Panc1 (cell line): ENCODE measurements at regions not wholly inside any gene's neighbourhood (a gene's known extent, or its start where the extent isn't known, plus 50 kb on each side); places are given as distances from the start of the nearest gene placed in this dataset.
"Not testable (repeated sequence)": the region's sequence is repeated elsewhere in the genome, so short reads cannot be mapped to it uniquely, and the experiment has no call there.

Source experiments
- ATAC-seq: fragments of 200-7000 bp; cut with Tn5 transposase; 2 replicates; pipeline ENCODE4 v1.9.1; 2020; ENCODE audit warnings: mild to moderate bottlenecking, moderate library complexity
- BruUV-seq: library from RNA; stranded (reverse); fragments of 400-500 nt; replicated peaks from 2 replicates; lab custom pipeline; 2021; lab: Mats Ljungman, UMichigan
- CTCF ChIA-PET: fragments of 300-600 bp; sonication (Branson Sonifier 250); formaldehyde crosslinking; loops from one replicate; lab custom pipeline; 2022; ENCODE audit warnings: antibody characterized with exemption; lab: Charles Lee
- POLR2A ChIA-PET: fragments of 300-600 bp; sonication (Branson Sonifier 250); formaldehyde crosslinking; loops from one replicate; lab custom pipeline; 2022; ENCODE audit warnings: antibody characterized with exemption; lab: Charles Lee
- DNase-seq: peaks from one replicate; pipeline ENCODE4 v3.0.0-alpha.2; 2010; ENCODE audit warnings: low read depth, low spot score
- H3K27ac ChIP-seq: 2 replicates; pipeline ENCODE4 v1.5.1; 2011; ENCODE audit warnings: mild to moderate bottlenecking, low read length, inconsistent platforms
- H3K27me3 ChIP-seq: fragments of 200-500 bp; sonication (Bioruptor generic); 2 replicates; pipeline ENCODE4 v1.6.0; 2014; ENCODE audit warnings: low read length, inconsistent platforms; ENCODE audit not compliant: control insufficient read depth, insufficient read depth
- H3K36me3 ChIP-seq: fragments of 200-500 bp; sonication (Bioruptor generic); 2 replicates; pipeline ENCODE4 v1.5.1; 2014; ENCODE audit warnings: inconsistent platforms, mild to moderate bottlenecking, low read length, moderate library complexity; ENCODE audit not compliant: control insufficient read depth, insufficient read depth
- H3K4me1 ChIP-seq: 2 replicates; pipeline ENCODE4 v1.5.1; 2011; ENCODE audit warnings: inconsistent platforms, mild to moderate bottlenecking, low read length, moderate library complexity; ENCODE audit not compliant: control insufficient read depth, insufficient read depth
- H3K4me3 ChIP-seq, 2 experiments: 2 replicates each; pipeline ENCODE4 v1.5.1; 2011 to 2012; ENCODE audit warnings: low read depth in 2 of 2, low read length in 2 of 2, mild to moderate bottlenecking in 2 of 2, inconsistent platforms in 1 of 2, moderate library complexity in 1 of 2
- H3K9me3 ChIP-seq: fragments of 200-500 bp; sonication (Bioruptor generic); 2 replicates; pipeline ENCODE4 v1.5.1; 2014; ENCODE audit warnings: low read depth, mild to moderate bottlenecking, inconsistent platforms, low read length, moderate library complexity; ENCODE audit not compliant: control insufficient read depth, insufficient read depth
- CTCF ChIP-seq: fragments of 450-650 bp; IDR thresholded peaks from 2 replicates; pipeline ENCODE4 v1.5.1; 2017; ENCODE audit warnings: mild to moderate bottlenecking
- POLR2AphosphoS5 ChIP-seq: IDR thresholded peaks from 2 replicates; pipeline ENCODE4 v1.6.1; 2012; ENCODE audit warnings: mild to moderate bottlenecking, low read depth, low read length, moderate library complexity
- SIN3A ChIP-seq: IDR thresholded peaks from 2 replicates; pipeline ENCODE4 v1.6.1; 2012; ENCODE audit warnings: low read depth, mild to moderate bottlenecking, low read length, moderate library complexity, borderline replicate concordance; ENCODE audit not compliant: insufficient read depth
- TCF7L2 ChIP-seq: IDR thresholded peaks from 2 replicates; pipeline ENCODE4 v1.6.1; 2011; ENCODE audit warnings: mild to moderate bottlenecking, low read depth, low read length, inconsistent platforms
- in situ Hi-C: cut with HindIII; loops from 2 replicates; pipeline ENCODE4 v1.10.0; 2016; ENCODE audit warnings: low sequenced_read_pairs, low pct_unique_long_range_greater_than_20kb
- intact Hi-C: fragments of 100-400 bp; cut with micrococcal nuclease; formaldehyde crosslinking; loops from one replicate; pipeline ENCODE4 v1.10.0; 2022; ENCODE audit not compliant: unreplicated experiment
- TF ChIP-seq, protein P1 (sequence below), 2 experiments: IDR thresholded peaks; 2 replicates each; pipeline ENCODE4 v1.6.1; 2011 to 2012; ENCODE audit warnings: low read depth in 2 of 2, control low read depth in 1 of 2, low read length in 1 of 2, mild to moderate bottlenecking in 1 of 2, moderate library complexity in 1 of 2; ENCODE audit not compliant: insufficient read depth in 1 of 2

- POLR2A ChIA-PET, result no interaction called here
- Histone ChIP-seq H3K9me3 (no peaks in the 10 kb centered on the region), H3K4me1 (no peaks in the 10 kb centered on the region), H3K4me3 (no peak overlapping the region), H3K27ac (no peak overlapping the region), H3K27me3 (no peaks in the 10 kb centered on the region), H3K36me3 (no peaks in the 10 kb centered on the region)
- BruUV-seq, result no TSS peak
- DNase-seq (no peak), ATAC-seq (no peak)
- in situ Hi-C loops (no loop called here), intact Hi-C loops (no loop called here)
- TF ChIP-seq POLR2AphosphoS5 (no peak), CTCF (no peak), SIN3A (no peak), TCF7L2 (no peak)
- TF ChIP-seq, protein P1, sequence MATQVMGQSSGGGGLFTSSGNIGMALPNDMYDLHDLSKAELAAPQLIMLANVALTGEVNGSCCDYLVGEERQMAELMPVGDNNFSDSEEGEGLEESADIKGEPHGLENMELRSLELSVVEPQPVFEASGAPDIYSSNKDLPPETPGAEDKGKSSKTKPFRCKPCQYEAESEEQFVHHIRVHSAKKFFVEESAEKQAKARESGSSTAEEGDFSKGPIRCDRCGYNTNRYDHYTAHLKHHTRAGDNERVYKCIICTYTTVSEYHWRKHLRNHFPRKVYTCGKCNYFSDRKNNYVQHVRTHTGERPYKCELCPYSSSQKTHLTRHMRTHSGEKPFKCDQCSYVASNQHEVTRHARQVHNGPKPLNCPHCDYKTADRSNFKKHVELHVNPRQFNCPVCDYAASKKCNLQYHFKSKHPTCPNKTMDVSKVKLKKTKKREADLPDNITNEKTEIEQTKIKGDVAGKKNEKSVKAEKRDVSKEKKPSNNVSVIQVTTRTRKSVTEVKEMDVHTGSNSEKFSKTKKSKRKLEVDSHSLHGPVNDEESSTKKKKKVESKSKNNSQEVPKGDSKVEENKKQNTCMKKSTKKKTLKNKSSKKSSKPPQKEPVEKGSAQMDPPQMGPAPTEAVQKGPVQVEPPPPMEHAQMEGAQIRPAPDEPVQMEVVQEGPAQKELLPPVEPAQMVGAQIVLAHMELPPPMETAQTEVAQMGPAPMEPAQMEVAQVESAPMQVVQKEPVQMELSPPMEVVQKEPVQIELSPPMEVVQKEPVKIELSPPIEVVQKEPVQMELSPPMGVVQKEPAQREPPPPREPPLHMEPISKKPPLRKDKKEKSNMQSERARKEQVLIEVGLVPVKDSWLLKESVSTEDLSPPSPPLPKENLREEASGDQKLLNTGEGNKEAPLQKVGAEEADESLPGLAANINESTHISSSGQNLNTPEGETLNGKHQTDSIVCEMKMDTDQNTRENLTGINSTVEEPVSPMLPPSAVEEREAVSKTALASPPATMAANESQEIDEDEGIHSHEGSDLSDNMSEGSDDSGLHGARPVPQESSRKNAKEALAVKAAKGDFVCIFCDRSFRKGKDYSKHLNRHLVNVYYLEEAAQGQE (IDR thresholded peaks at IDR 0.05; ENCODE audit: insufficient read depth in 1 of 2, low read depth in 2 of 2, low read length in 1 of 2), result no peak
- CTCF ChIA-PET, result no interaction called here
Observed at GRCh38 chr9:108394726-108395125, 461.1 kb downstream of the ACTL7B start.

DNA sequence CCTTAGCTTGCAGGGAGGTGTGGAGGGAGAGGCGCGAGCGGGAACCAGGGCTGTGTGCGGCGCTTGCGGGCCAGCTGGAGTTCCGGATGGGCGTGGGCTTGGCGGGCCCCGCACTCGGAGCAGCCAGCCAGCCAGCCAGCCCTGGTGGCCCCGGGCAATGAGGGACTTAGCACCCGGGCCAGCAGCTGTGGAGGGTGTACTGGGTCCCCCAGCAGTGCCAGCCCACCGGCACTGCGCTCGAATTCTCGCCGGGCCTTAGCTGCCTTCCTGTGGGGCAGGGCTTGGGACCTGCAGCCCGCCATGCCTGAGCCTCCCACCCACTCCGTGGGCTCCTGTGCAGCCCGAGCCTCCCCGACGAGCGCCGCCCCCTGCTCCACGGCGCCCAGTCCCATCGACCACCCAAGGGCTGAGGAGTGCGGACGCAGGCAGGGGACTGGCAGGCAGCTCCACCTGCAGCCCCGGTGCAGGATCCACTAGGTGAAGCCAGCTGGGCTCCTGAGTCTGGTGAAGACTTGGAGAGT is 462.2 kb downstream of the ACTL7B start:
- DNase-seq, H3K4me1 ChIP-seq, H3K9me3 ChIP-seq, in situ Hi-C loops, intact Hi-C loops, CTCF ChIA-PET, ATAC-seq, POLR2A ChIA-PET, H3K4me3 ChIP-seq, H3K36me3 ChIP-seq, BruUV-seq, H3K27ac ChIP-seq, H3K27me3 ChIP-seq: not testable (repeated sequence)

GRCh38 chr9:108392877-108393276 is 462.9 kb downstream of the ACTL7B start:
- H3K9me3 ChIP-seq, result no peaks in the 10 kb centered on the region
- DNase-seq (no peak), ATAC-seq (no peak)
- no peaks in the 10 kb centered on the region for H3K27me3 ChIP-seq
- POLR2A ChIA-PET, result no interaction called here
- in situ Hi-C loops (no loop called here), intact Hi-C loops (no loop called here)
- H3K4me3 ChIP-seq, result no peak overlapping the region
- TF ChIP-seq, protein P1 (IDR thresholded peaks at IDR 0.05; ENCODE audit: insufficient read depth in 1 of 2, low read depth in 2 of 2, low read length in 1 of 2), result no peak
- no peak for TF ChIP-seq SIN3A
- TF ChIP-seq POLR2AphosphoS5, result no peak
- no peak for TF ChIP-seq CTCF
- TF ChIP-seq TCF7L2, result no peak
- no peak overlapping the region for H3K27ac ChIP-seq
- H3K36me3 ChIP-seq, result no peaks in the 10 kb centered on the region
- CTCF ChIA-PET, result no interaction called here
- no peaks in the 10 kb centered on the region for H3K4me1 ChIP-seq
- no TSS peak for BruUV-seq
